Right lobe of liver (tissue), 4 donors: ENCODE measurements at regions not wholly inside any gene's neighbourhood (a gene's known extent, or its start where the extent isn't known, plus 50 kb on each side); places are given as distances from the start of the nearest gene placed in this dataset.

Source experiments
- POLR2A ChIP-seq: fragments of 450-650 bp; IDR thresholded peaks from one replicate; pipeline ENCODE4 v1.6.1; 2017; ENCODE audit warnings: antibody characterized with exemption, mild to moderate bottlenecking
- TF ChIP-seq, protein P1 (sequence below), 4 donors: fragments of 200-600 bp in 3 of 4; fragments of 450-650 bp in 1 of 4; IDR thresholded peaks; one replicate each; pipeline versions ENCODE4 v1.5.1 to v1.8.0; 2016 to 2022; ENCODE audit warnings: antibody characterized with exemption in 4 of 4, mild to moderate bottlenecking in 2 of 4
- donor health status: DM: no; HTN: no; CAD: no.
- donor health status: DM: no; HTN: no; CAD: no.
- donor health status: DM: no; HTN: yes; CAD: no.

DNA sequence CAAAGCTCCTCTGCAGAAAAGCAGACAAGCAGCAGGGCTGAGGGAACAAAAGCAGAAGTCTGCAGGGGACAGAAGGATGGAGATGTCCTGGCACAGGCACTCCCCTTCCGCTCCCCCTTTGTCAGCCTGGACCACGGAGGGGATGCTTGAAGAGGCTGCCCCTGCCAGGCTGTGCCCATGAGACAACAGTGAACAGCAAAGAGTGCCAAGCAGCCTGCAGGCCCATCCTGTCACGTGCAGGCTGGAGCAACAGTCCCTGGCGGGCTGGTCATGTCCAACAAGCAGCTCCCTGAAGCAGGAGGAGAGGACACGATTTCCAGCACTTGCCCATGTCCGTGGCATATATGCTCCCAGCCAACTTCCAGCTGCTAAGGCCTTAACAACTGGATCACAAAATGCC is 132.3 kb downstream of the IRX2 start:
- TF ChIP-seq, protein P1, sequence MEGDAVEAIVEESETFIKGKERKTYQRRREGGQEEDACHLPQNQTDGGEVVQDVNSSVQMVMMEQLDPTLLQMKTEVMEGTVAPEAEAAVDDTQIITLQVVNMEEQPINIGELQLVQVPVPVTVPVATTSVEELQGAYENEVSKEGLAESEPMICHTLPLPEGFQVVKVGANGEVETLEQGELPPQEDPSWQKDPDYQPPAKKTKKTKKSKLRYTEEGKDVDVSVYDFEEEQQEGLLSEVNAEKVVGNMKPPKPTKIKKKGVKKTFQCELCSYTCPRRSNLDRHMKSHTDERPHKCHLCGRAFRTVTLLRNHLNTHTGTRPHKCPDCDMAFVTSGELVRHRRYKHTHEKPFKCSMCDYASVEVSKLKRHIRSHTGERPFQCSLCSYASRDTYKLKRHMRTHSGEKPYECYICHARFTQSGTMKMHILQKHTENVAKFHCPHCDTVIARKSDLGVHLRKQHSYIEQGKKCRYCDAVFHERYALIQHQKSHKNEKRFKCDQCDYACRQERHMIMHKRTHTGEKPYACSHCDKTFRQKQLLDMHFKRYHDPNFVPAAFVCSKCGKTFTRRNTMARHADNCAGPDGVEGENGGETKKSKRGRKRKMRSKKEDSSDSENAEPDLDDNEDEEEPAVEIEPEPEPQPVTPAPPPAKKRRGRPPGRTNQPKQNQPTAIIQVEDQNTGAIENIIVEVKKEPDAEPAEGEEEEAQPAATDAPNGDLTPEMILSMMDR (IDR thresholded peaks at IDR 0.05), result no peak
- no peak for TF ChIP-seq POLR2A
